Erythroblast (primary cell): ENCODE measurements at regions not wholly inside any gene's neighbourhood (a gene's known extent, or its start where the extent isn't known, plus 50 kb on each side); places are given as distances from the start of the nearest gene placed in this dataset.

Experiments
- GATA1 ChIP-seq: IDR thresholded peaks from 2 replicates; pipeline ENCODE4 v1.6.1; 2011; ENCODE audit warnings: low read depth, mild to moderate bottlenecking, control low read depth, low read length, moderate library complexity
- POLR2A ChIP-seq: IDR thresholded peaks from 2 replicates; pipeline ENCODE4 v1.6.1; 2011; ENCODE audit warnings: mild to moderate bottlenecking, low read length

- TF ChIP-seq POLR2A (no peak), GATA1 (no peak)
Observed at GRCh38 chr2:7428454-7429204, 511.4 kb downstream of the RNF144A start.
